ENCODE measurements at regions not wholly inside any gene's neighbourhood (a gene's known extent, or its start where the extent isn't known, plus 50 kb on each side); places are given as distances from the start of the nearest gene placed in this dataset.
"Not testable (repeated sequence)": the region's sequence is repeated elsewhere in the genome, so short reads cannot be mapped to it uniquely, and the experiment has no call there.

- ATAC-seq (no peak), DNase-seq (ENCODE audit: low spot score) (no peak)
These were observed 1383.4 kb upstream of the PCDH20 start for GRCh38 chr13:62799038-62799535.

DNA sequence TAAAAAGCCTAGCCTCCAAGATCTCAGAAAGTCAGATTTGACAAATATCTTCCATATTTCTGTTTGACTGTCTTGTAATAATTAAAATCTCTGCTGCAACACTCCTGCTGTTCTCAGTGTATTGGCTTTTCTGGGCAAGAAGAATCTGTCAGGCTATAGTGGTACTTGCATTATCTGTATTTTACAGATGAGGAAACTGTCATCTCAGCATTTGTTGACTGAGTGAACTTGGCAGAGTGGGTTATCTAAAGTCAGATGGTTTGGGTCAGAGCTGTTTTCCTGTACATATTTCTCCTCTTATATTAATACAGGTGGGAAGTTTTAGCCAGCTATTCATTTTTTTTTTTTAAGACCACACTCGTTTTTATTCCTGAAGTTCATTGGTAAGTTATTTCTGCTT lies 1378.2 kb upstream of the PCDH20 start:
- H3K4me1 Mint-ChIP-seq (ENCODE audit: low read depth in 2 of 2), result no peaks in the 10 kb centered on the region
- H3K27me3 Mint-ChIP-seq, result no peaks in the 10 kb centered on the region
- peaks cover 7% of the 10 kb centered on the region for H3K36me3 Mint-ChIP-seq
- ATAC-seq (no peak), DNase-seq (ENCODE audit: low spot score) (no peak)
- peaks cover 7% of the 10 kb centered on the region for H3K9me3 Mint-ChIP-seq
- H3K27ac Mint-ChIP-seq, result no peak overlapping the region
- H3K4me3 Mint-ChIP-seq, result no peak overlapping the region

More at GRCh38 chr13:62799038-62799535, 1383.4 kb upstream of the PCDH20 start:
- H3K4me3 Mint-ChIP-seq, result no peak overlapping the region
- peaks cover 12% of the 10 kb centered on the region for H3K36me3 Mint-ChIP-seq
- H3K27ac Mint-ChIP-seq, result no peak overlapping the region
- H3K4me1 Mint-ChIP-seq (ENCODE audit: low read depth in 2 of 2), result no peaks in the 10 kb centered on the region
- no peaks in the 10 kb centered on the region for H3K27me3 Mint-ChIP-seq
- H3K9me3 Mint-ChIP-seq, result peaks cover 8% of the 10 kb centered on the region

DNA sequence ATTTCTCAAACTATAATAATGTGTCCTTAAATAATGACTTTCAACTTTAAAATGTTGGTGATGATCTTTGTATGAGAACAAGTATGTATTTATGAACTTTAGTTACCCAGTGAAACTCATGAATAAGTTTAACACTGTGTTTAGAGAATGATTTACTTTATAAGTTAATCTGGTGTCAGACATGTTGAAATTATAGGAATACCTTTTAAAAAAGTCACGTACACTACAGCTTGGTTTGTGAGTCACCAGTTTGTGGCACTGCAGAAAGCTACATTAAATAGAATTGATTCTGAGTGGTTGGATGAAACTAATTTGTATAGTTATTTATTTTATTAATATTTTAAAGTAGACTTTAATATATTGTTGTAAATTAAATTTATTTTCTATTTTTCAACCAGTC lies 1366.2 kb upstream of the PCDH20 start:
- DNase-seq (ENCODE audit: low spot score) (no peak), ATAC-seq (no peak)
- Mint-ChIP-seq H3K27me3 (no peaks in the 10 kb centered on the region), H3K27ac (no peak overlapping the region), H3K4me1 (ENCODE audit: low read depth in 2 of 2) (no peaks in the 10 kb centered on the region), H3K4me3 (no peak overlapping the region), H3K36me3 (no peaks in the 10 kb centered on the region), H3K9me3 (peaks cover 7% of the 10 kb centered on the region)

DNA sequence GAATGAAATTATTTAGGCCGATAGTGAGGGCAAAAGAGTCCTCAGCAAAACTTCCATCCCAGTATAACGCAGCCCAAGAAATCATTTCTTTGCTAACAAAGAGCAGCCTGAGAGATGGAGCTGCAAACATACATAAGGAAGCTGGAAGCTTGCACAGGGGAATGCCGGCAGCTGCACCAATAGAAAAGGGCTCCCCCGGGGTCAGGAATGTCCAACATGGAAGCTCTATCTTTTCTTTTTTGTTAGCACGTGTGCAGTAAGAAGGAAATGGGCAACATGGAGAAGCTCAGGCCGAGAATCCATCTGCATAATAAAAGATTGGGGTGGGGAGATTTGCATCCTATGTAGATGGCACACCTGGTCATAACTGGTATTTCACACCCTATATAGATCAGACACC lies 1363.5 kb upstream of the PCDH20 start:
- DNase-seq (ENCODE audit: low spot score), result no peak
- Mint-ChIP-seq H3K36me3 (no peaks in the 10 kb centered on the region), H3K27ac (no peak overlapping the region), H3K9me3 (peaks cover 9% of the 10 kb centered on the region), H3K4me3 (no peak overlapping the region), H3K4me1 (ENCODE audit: low read depth in 2 of 2) (no peaks in the 10 kb centered on the region), H3K27me3 (no peaks in the 10 kb centered on the region)
- no peak for ATAC-seq

DNA sequence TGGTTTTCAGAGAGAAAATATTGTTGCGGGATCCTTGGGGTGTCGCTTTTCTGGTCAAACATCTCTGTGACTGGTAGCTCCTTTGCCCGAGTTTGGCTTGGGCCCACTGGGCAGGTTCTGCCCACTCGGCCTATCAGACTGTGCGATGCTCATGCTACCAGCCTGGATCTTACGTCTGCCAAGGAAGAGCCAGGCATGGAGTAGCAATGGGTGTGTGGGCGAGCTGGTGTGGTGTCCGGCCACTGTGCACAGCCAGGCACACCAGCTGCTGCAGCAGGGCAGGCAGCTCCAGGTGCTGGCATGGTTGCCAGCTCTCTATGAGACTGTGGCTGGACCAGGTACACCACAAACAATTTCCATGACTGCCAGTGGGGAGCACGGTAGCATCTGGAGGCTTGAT lies 1351.8 kb upstream of the PCDH20 start:
- Mint-ChIP-seq H3K9me3 (peaks cover 9% of the 10 kb centered on the region), H3K4me3 (no peak overlapping the region), H3K27ac (no peak overlapping the region), H3K4me1 (ENCODE audit: low read depth in 2 of 2) (no peaks in the 10 kb centered on the region), H3K36me3 (no peaks in the 10 kb centered on the region), H3K27me3 (no peaks in the 10 kb centered on the region)
- DNase-seq (ENCODE audit: low spot score) (no peak), ATAC-seq (no peak)

DNA sequence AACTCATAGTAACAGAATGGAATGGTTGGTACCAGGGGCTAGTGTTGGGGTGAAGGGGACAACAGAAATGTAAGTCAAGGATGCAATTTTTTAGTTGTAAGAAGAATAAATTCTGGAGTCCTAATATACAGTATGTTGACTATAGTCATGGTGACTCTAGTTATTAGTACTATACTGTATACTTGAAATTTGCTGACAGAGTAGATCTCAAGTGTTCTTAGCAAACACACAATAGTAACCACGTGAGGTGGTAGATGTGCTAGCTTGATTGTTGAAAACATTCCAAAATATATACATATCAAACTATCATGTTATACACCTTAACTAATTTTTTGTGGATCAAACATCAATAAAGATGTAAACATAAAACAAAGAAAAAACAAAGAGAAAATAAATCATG lies 1345.1 kb upstream of the PCDH20 start:
- Mint-ChIP-seq H3K4me1 (ENCODE audit: low read depth in 2 of 2) (no peaks in the 10 kb centered on the region), H3K9me3 (peaks cover 13% of the 10 kb centered on the region), H3K4me3 (no peak overlapping the region), H3K27me3 (no peaks in the 10 kb centered on the region), H3K27ac (no peak overlapping the region), H3K36me3 (peaks cover 10% of the 10 kb centered on the region)
- DNase-seq (ENCODE audit: low spot score) (no peak), ATAC-seq (no peak)

DNA sequence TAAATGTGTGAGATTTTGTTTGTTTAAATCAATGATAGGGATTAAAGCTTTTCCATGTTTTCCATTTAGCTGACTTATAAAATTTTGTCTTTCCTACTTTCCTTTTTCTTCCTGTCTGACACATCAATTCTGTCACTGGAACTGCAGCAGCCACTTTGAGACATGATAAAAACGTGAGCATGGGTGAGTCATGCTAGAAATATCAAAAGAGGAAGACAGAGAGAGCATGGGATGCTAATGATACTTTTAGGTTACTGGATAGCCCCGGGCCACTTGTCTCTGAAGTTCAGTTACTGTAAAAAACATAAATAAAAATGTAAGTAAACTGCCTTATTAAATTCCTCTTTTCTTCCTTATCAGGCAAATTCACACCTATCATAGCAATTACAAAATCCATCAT lies 1332.0 kb upstream of the PCDH20 start:
- H3K4me1 Mint-ChIP-seq (ENCODE audit: low read depth in 2 of 2), result no peaks in the 10 kb centered on the region
- H3K4me3 Mint-ChIP-seq, result no peak overlapping the region
- no peak overlapping the region for H3K27ac Mint-ChIP-seq
- no peaks in the 10 kb centered on the region for H3K27me3 Mint-ChIP-seq
- no peak for ATAC-seq
- no peak for DNase-seq (ENCODE audit: low spot score)
- H3K36me3 Mint-ChIP-seq, result no peaks in the 10 kb centered on the region
- H3K9me3 Mint-ChIP-seq, result peaks cover 11% of the 10 kb centered on the region

DNA sequence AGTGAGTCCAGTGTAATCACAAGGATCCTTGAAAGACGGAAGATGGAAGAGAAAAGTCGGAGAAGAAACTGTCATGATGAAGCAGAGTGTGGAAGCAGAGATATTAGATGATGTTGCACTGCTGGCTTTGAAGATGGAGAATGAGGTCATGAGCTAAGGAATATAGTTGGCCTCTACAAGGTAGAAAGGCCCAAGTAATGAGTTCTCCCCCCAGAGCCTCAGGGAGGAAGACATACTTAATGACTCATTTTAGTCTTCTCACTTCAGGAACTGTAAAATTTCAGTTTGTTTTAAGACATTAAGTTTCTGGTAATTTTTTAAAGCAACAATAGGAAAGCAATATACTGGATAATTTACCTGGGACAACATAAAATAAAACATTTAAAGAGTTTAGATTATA lies 1331.5 kb upstream of the PCDH20 start:
- H3K9me3 Mint-ChIP-seq, result peaks cover 8% of the 10 kb centered on the region
- no peak for DNase-seq (ENCODE audit: low spot score)
- no peaks in the 10 kb centered on the region for H3K27me3 Mint-ChIP-seq
- no peak overlapping the region for H3K27ac Mint-ChIP-seq
- H3K4me3 Mint-ChIP-seq, result no peak overlapping the region
- H3K36me3 Mint-ChIP-seq, result no peaks in the 10 kb centered on the region
- no peak for ATAC-seq
- no peaks in the 10 kb centered on the region for H3K4me1 Mint-ChIP-seq (ENCODE audit: low read depth in 2 of 2)

DNA sequence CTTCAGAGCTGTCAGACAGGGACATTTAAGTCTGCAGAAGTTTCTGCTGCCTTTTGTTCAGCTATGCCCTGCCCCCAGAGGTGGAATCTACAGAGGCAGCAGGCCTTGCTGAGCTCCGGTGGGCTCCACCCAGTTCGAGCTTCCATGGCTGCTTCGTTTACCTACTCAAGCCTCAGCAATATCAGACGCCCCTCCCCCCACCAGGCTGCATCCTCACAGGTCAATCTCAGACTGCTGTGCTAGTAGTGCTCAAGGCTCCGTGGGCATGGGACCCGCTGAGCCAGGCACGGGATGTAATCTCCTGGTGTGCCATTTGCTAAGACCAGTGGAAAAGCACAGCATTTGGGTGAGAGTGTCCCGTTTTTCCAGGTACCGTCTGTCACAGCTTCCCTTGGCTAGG lies 1314.1 kb upstream of the PCDH20 start:
- not testable (repeated sequence) for H3K27ac Mint-ChIP-seq; H3K27me3 Mint-ChIP-seq; DNase-seq (ENCODE audit: low spot score); H3K4me3 Mint-ChIP-seq; ATAC-seq; H3K4me1 Mint-ChIP-seq (ENCODE audit: low read depth in 2 of 2)
- peaks cover 27% of the 10 kb centered on the region for H3K9me3 Mint-ChIP-seq
- peaks cover 23% of the 10 kb centered on the region for H3K36me3 Mint-ChIP-seq

DNA sequence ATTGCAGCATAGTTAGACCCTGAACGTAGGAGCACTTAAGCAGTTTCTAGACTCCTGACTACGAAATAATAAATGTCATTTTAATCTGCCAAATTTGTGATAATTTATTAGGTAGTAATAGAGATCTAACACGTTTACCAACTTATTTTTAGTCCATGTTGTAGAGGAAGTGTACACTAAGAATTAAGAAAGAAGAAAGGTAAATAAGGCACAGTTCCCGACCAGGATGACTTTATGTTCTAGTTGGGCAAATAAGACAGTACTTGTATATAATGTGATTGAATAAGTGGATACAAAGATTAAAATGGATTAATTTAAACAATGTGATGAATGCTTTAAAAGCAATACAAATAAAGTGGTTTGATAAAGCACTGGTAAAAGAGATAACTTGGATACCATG lies 1306.2 kb upstream of the PCDH20 start:
- no peak overlapping the region for H3K4me3 Mint-ChIP-seq
- H3K36me3 Mint-ChIP-seq, result peaks cover 4% of the 10 kb centered on the region
- DNase-seq (ENCODE audit: low spot score), result no peak
- ATAC-seq, result no peak
- no peak overlapping the region for H3K27ac Mint-ChIP-seq
- H3K9me3 Mint-ChIP-seq, result peaks cover 13% of the 10 kb centered on the region
- H3K4me1 Mint-ChIP-seq (ENCODE audit: low read depth in 2 of 2), result no peaks in the 10 kb centered on the region
- no peaks in the 10 kb centered on the region for H3K27me3 Mint-ChIP-seq

GRCh38 chr13:62711948-62712347 lies 1296.3 kb upstream of the PCDH20 start:
- not testable (repeated sequence) for H3K4me1 Mint-ChIP-seq (ENCODE audit: low read depth in 2 of 2); H3K27ac Mint-ChIP-seq; DNase-seq (ENCODE audit: low spot score); H3K36me3 Mint-ChIP-seq; ATAC-seq; H3K27me3 Mint-ChIP-seq; H3K4me3 Mint-ChIP-seq
- H3K9me3 Mint-ChIP-seq, result peaks cover 20% of the 10 kb centered on the region

DNA sequence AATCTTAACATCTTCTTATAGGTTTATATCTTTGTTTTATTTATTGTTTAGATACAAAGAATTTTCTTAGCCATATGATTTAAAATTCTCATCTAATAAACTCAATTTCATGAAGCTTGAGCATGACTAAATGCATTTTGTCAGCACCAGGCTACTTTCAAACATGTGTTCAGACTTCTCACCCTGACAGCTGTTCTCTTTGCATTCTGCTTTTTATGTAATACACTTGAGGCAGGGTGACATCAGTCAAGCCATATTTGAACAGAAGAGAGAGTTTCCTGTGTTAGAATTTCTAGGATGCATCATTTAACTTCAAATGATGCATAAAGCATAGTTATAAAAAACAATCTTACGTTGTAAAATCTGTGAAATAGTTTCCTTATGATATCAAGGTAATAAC lies 1295.1 kb upstream of the PCDH20 start:
- no peak overlapping the region for H3K4me3 Mint-ChIP-seq
- H3K4me1 Mint-ChIP-seq (ENCODE audit: low read depth in 2 of 2), result no peaks in the 10 kb centered on the region
- no peaks in the 10 kb centered on the region for H3K36me3 Mint-ChIP-seq
- ATAC-seq (no peak), DNase-seq (ENCODE audit: low spot score) (no peak)
- no peak overlapping the region for H3K27ac Mint-ChIP-seq
- peaks cover 21% of the 10 kb centered on the region for H3K9me3 Mint-ChIP-seq
- H3K27me3 Mint-ChIP-seq, result no peaks in the 10 kb centered on the region

DNA sequence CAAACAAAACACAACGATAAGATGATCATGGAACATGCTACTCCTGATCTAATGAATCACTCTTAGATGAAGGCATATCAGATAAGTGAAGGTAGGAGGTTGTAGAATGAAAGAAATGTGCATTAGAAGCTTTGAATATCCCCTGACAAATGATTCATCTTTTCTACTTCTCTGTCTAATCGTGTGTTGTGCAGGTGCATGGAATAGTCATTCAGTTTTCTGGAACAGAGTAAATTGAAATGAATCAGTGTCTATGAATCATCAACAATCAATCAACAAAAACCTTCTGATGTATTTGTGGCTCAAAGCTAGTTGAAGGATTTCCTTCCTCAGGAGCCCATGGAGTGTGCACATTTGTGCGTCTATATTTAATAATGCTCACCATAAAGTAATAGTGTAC lies 1290.4 kb upstream of the PCDH20 start:
- Mint-ChIP-seq H3K27ac (no peak overlapping the region), H3K9me3 (peaks cover 8% of the 10 kb centered on the region), H3K27me3 (no peaks in the 10 kb centered on the region), H3K4me3 (no peak overlapping the region), H3K36me3 (no peaks in the 10 kb centered on the region), H3K4me1 (ENCODE audit: low read depth in 2 of 2) (no peaks in the 10 kb centered on the region)
- DNase-seq (ENCODE audit: low spot score) (no peak), ATAC-seq (no peak)

GRCh38 chr13:62704875-62705274 lies 1289.2 kb upstream of the PCDH20 start:
- H3K27me3 Mint-ChIP-seq, result no peaks in the 10 kb centered on the region
- peaks cover 8% of the 10 kb centered on the region for H3K9me3 Mint-ChIP-seq
- no peaks in the 10 kb centered on the region for H3K4me1 Mint-ChIP-seq (ENCODE audit: low read depth in 2 of 2)
- no peak for ATAC-seq
- H3K36me3 Mint-ChIP-seq, result no peaks in the 10 kb centered on the region
- H3K4me3 Mint-ChIP-seq, result no peak overlapping the region
- H3K27ac Mint-ChIP-seq, result no peak overlapping the region
- DNase-seq (ENCODE audit: low spot score), result no peak

DNA sequence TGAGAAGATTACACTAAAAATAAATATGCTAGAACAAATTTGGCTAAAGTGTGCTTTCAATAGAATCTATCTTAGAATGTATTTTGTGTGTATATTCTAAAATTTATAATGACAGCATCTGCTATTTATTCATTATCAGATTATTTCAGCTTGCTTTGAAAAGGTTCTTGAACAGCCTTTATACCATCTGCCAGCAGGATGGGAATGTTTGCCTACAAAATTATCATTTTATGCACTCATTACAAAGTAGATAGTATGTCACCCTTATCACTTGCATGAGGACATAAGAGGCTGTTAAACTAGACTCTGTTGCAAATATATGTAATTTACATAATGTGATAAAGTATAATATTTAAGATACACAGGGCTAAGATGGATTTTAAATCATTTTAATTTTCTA lies 1286.9 kb upstream of the PCDH20 start:
- Mint-ChIP-seq H3K4me1 (ENCODE audit: low read depth in 2 of 2) (no peaks in the 10 kb centered on the region), H3K36me3 (no peaks in the 10 kb centered on the region), H3K4me3 (no peak overlapping the region), H3K27me3 (no peaks in the 10 kb centered on the region), H3K27ac (no peak overlapping the region), H3K9me3 (peaks cover 8% of the 10 kb centered on the region)
- DNase-seq (ENCODE audit: low spot score) (no peak), ATAC-seq (no peak)

All from natural killer cell treated with Interleukin-12 subunit alpha and Interleukin-12 subunit beta and Interleukin-15 and Interleukin-18, amount 100 ng/mL, for 72 hours (primary cell).